IMR-90 (cell line): ENCODE measurements at regions not wholly inside any gene's neighbourhood (a gene's known extent, or its start where the extent isn't known, plus 50 kb on each side); places are given as distances from the start of the nearest gene placed in this dataset.

Experiments used
- ATAC-seq: fragments of 200-7000 bp; cut with Tn5 transposase; 2 replicates; pipeline ENCODE4 v1.9.1; 2020; ENCODE audit warnings: low read depth, mild to moderate bottlenecking, moderate library complexity
- BruUV-seq: library from RNA; stranded (reverse); fragments of 400-500 nt; replicated peaks from 2 replicates; lab custom pipeline; 2021; lab: Mats Ljungman, UMichigan
- CTCF ChIA-PET: fragments of 300-600 bp; formaldehyde crosslinking; extraction: SDS; loops from one replicate; lab custom pipeline; 2021; ENCODE audit warnings: antibody characterized with exemption; lab: Yijun Ruan, JAX
- POLR2A ChIA-PET: fragments of 300-600 bp; sonication (Branson Sonifier 250); formaldehyde crosslinking; loops from one replicate; lab custom pipeline; 2022; ENCODE audit warnings: antibody characterized with exemption; ENCODE audit not compliant: unreplicated experiment; lab: Charles Lee
- DNase-seq: peaks from one replicate; pipeline ENCODE4 v3.0.0; 2013
- H2AFZ ChIP-seq: replicated peaks from 2 replicates; pipeline ENCODE3; 2013; ENCODE audit warnings: low read length, mild to moderate bottlenecking; ENCODE audit not compliant: poor library complexity
- H2AK5ac ChIP-seq: 2 replicates; pipeline ENCODE4 v1.6.1; 2013; ENCODE audit warnings: low read depth, low read length, inconsistent platforms
- H2AK9ac ChIP-seq: replicated peaks from 2 replicates; pipeline ENCODE3; 2013; ENCODE audit warnings: mild to moderate bottlenecking, low read depth, low read length, moderate library complexity; ENCODE audit not compliant: poor library complexity
- H2BK120ac ChIP-seq: 2 replicates; pipeline ENCODE4 v1.6.1; 2013; ENCODE audit warnings: low read depth, low read length, inconsistent platforms
- H2BK15ac ChIP-seq: 3 replicates; pipeline ENCODE4 v1.6.1; 2013; ENCODE audit warnings: low read depth, low read length, inconsistent platforms
- H2BK20ac ChIP-seq: 2 replicates; pipeline ENCODE4 v1.6.1; 2013; ENCODE audit warnings: low read depth, mild to moderate bottlenecking, inconsistent platforms, low read length, moderate library complexity
- H2BK5ac ChIP-seq: 2 replicates; pipeline ENCODE4 v1.6.1; 2013; ENCODE audit warnings: mild to moderate bottlenecking, low read depth, low read length, inconsistent platforms; ENCODE audit not compliant: poor library complexity, severe bottlenecking
- H3K14ac ChIP-seq: replicated peaks from 2 replicates; pipeline ENCODE4 v1.6.1; 2013; ENCODE audit warnings: low read depth, low read length, inconsistent platforms
- H3K18ac ChIP-seq: 2 replicates; pipeline ENCODE4 v1.6.1; 2013; ENCODE audit warnings: low read depth, low read length, control low read depth
- H3K23ac ChIP-seq: 2 replicates; pipeline ENCODE4 v1.6.1; 2013; ENCODE audit warnings: low read depth, low read length, inconsistent platforms
- H3K27ac ChIP-seq: 2 replicates; pipeline ENCODE4 v1.5.1; 2013; ENCODE audit warnings: mild to moderate bottlenecking, control low read depth, low read length; ENCODE audit not compliant: insufficient read depth
- H3K27me3 ChIP-seq: 2 replicates; pipeline ENCODE4 v1.6.1; 2013; ENCODE audit warnings: low read length; ENCODE audit not compliant: control insufficient read depth, insufficient read depth
- H3K36me3 ChIP-seq: 2 replicates; pipeline ENCODE4 v1.6.1; 2013; ENCODE audit warnings: low read length, mixed read lengths; ENCODE audit not compliant: control insufficient read depth, insufficient read depth
- H3K4ac ChIP-seq: 2 replicates; pipeline ENCODE4 v1.6.1; 2013; ENCODE audit warnings: low read depth, low read length, inconsistent platforms
- H3K4me1 ChIP-seq: 2 replicates; pipeline ENCODE4 v1.6.1; 2013; ENCODE audit warnings: low read length, mixed read lengths; ENCODE audit not compliant: control insufficient read depth, insufficient read depth
- H3K4me2 ChIP-seq: 2 replicates; pipeline ENCODE4 v1.6.1; 2013; ENCODE audit warnings: low read depth, mild to moderate bottlenecking, control low read depth, low read length, moderate library complexity
- H3K4me3 ChIP-seq: 2 replicates; pipeline ENCODE4 v1.5.1; 2013; ENCODE audit warnings: low read depth, mild to moderate bottlenecking, control low read depth, low read length, moderate library complexity; ENCODE audit not compliant: insufficient read depth
- H3K56ac ChIP-seq: 2 replicates; pipeline ENCODE4 v1.6.1; 2013; ENCODE audit warnings: low read length, inconsistent platforms; ENCODE audit not compliant: insufficient read depth; ENCODE audit errors: extremely low read depth
- H3K79me1 ChIP-seq, 2 experiments: 2 replicates each; pipeline ENCODE4 v1.6.1; 2013; ENCODE audit warnings: low read length in 2 of 2, inconsistent platforms in 1 of 2, low read depth in 1 of 2
- H3K9ac ChIP-seq: 2 replicates; pipeline ENCODE4 v1.6.1; 2013; ENCODE audit warnings: low read depth, low read length, control low read depth
- H3K9me1 ChIP-seq: 2 replicates; pipeline ENCODE4 v1.6.1; 2013; ENCODE audit warnings: low read length, inconsistent platforms; ENCODE audit not compliant: insufficient read depth
- H3K9me3 ChIP-seq: 2 replicates; pipeline ENCODE4 v1.6.1; 2013; ENCODE audit warnings: low read length; ENCODE audit not compliant: control insufficient read depth, insufficient read depth
- H4K20me1 ChIP-seq: 2 replicates; pipeline ENCODE4 v1.6.1; 2013; ENCODE audit warnings: low read length, inconsistent platforms; ENCODE audit not compliant: insufficient read depth
- H4K5ac ChIP-seq: 2 replicates; pipeline ENCODE4 v1.6.1; 2013; ENCODE audit warnings: mild to moderate bottlenecking, low read depth, low read length, control low read depth
- H4K8ac ChIP-seq, 2 experiments: 2 replicates each; pipeline ENCODE4 v1.6.1; 2013; ENCODE audit warnings: low read depth in 2 of 2, low read length in 2 of 2, control low read depth in 1 of 2, inconsistent platforms in 1 of 2
- H4K91ac ChIP-seq: 2 replicates; pipeline ENCODE4 v1.6.1; 2013; ENCODE audit warnings: low read depth, low read length, inconsistent platforms; ENCODE audit not compliant: insufficient read depth
- BHLHE40 ChIP-seq: fragments of 150-350 bp; IDR thresholded peaks from 2 replicates; pipeline ENCODE4 v1.6.1; 2016; ENCODE audit warnings: mild to moderate bottlenecking, low read depth, low read length
- CEBPB ChIP-seq: IDR thresholded peaks from 2 replicates; pipeline ENCODE4 v1.6.1; 2012; ENCODE audit warnings: low read depth, low read length, improper control_type of control experiment
- CHD1 ChIP-seq: IDR thresholded peaks from 2 replicates; pipeline ENCODE4 v1.6.1; 2012; ENCODE audit warnings: low read depth, low read length, improper control_type of control experiment
- FOS ChIP-seq: fragments of 150-350 bp; IDR thresholded peaks from 2 replicates; pipeline ENCODE4 v1.6.1; 2016; ENCODE audit warnings: low read depth, low read length
- MAFK ChIP-seq: IDR thresholded peaks from 2 replicates; pipeline ENCODE4 v1.6.1; 2012; ENCODE audit warnings: low read depth, low read length, improper control_type of control experiment
- MAZ ChIP-seq: IDR thresholded peaks from 2 replicates; pipeline ENCODE4 v1.6.1; 2012; ENCODE audit warnings: low read depth, mild to moderate bottlenecking, low read length, improper control_type of control experiment, moderate library complexity, borderline replicate concordance
- MXI1 ChIP-seq: IDR thresholded peaks from 2 replicates; pipeline ENCODE4 v1.6.1; 2012; ENCODE audit warnings: low read depth, mild to moderate bottlenecking, low read length, moderate library complexity, borderline replicate concordance
- NFE2L2 ChIP-seq: fragments of 150-350 bp; IDR thresholded peaks from 2 replicates; pipeline ENCODE4 v1.6.1; 2016; ENCODE audit warnings: low read depth, mild to moderate bottlenecking, low read length
- POLR2A ChIP-seq: IDR thresholded peaks from 2 replicates; pipeline ENCODE4 v1.6.1; 2012; ENCODE audit warnings: mild to moderate bottlenecking, low read depth, low read length
- RAD21 ChIP-seq: IDR thresholded peaks from 2 replicates; pipeline ENCODE4 v1.6.1; 2012; ENCODE audit warnings: low read length, improper control_type of control experiment
- RCOR1 ChIP-seq: IDR thresholded peaks from 2 replicates; pipeline ENCODE4 v1.6.1; 2012; ENCODE audit warnings: mild to moderate bottlenecking, low read length, improper control_type of control experiment; ENCODE audit not compliant: insufficient replicate concordance
- RFX5 ChIP-seq: IDR thresholded peaks from 2 replicates; pipeline ENCODE4 v1.8.0; 2012; ENCODE audit warnings: low read depth, mild to moderate bottlenecking, low read length, moderate library complexity
- SMC3 ChIP-seq: fragments of 150-350 bp; IDR thresholded peaks from 2 replicates; pipeline ENCODE4 v1.6.1; 2016; ENCODE audit warnings: low read depth, mild to moderate bottlenecking, antibody characterized with exemption, low read length, moderate library complexity
- WGBS, 2 experiments: methylation state at CpG; one replicate each; pipeline versions ENCODE4 v1.1.5 to v1.1.7; 2013; ENCODE audit warnings: missing lambda C conversion rate in 2 of 2; ENCODE audit not compliant: insufficient read length in 1 of 2; ENCODE audit errors: extremely low coverage in 2 of 2; 5-methylcytosine and 5-hydroxymethylcytosine counted together
- dilution Hi-C: fragments of 300-500 bp; cut with HindIII; formaldehyde crosslinking; loops from one replicate; pipeline ENCODE4 v1.14.3; 2018; ENCODE audit warnings: low sequenced_read_pairs; ENCODE audit not compliant: unreplicated experiment
- in situ Hi-C: fragments of 300-500 bp; cut with MboI; formaldehyde crosslinking; loops from 3 replicates; pipeline ENCODE4 v1.14.3; 2019; ENCODE audit warnings: low sequenced_read_pairs, inconsistent platforms, mixed read lengths
- intact Hi-C: fragments of 100-400 bp; cut with micrococcal nuclease; formaldehyde crosslinking; loops from 2 replicates; pipeline ENCODE4 v1.10.0; 2022
- TF ChIP-seq, protein P1 (sequence below): fragments of 150-350 bp; IDR thresholded peaks from 2 replicates; pipeline ENCODE4 v1.6.1; 2017; ENCODE audit warnings: mild to moderate bottlenecking, antibody characterized with exemption, low read length, low read depth
- TF ChIP-seq, protein P2 (sequence below): conservative IDR thresholded peaks from 2 replicates; pipeline ENCODE4 v1.5.1; 2012; ENCODE audit warnings: mild to moderate bottlenecking, low read depth, low read length, improper control_type of control experiment
- TF ChIP-seq, protein P3 (sequence below): fragments of 150-350 bp; IDR thresholded peaks from 2 replicates; pipeline ENCODE4 v1.6.1; 2016; ENCODE audit warnings: low read depth, mild to moderate bottlenecking, low read length, moderate library complexity, borderline replicate concordance

DNA sequence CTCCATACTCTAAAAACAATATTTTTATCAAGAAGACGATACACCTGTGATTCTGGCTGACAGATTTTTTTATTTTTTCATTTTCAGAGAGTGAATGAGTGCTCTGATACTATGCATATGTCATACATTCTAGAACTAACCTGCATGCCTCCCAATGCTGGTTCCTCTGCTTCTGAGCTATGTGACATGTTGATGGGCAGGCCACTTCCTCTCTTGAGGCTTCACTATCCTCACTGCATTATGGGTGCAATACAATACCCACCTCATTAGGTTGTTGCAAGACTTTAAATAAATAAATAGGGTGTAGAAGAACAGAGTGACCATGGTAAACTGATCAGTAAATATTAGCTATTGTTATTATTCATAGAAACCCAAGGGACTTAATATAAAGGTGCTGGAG is 408.3 kb downstream of the HNRNPD start:
- no TSS peak for BruUV-seq
- CTCF ChIA-PET, result no interaction called here

More for the DNA sequence above, 408.3 kb downstream of the HNRNPD start:
- no peaks in the 10 kb centered on the region for H3K4me1 ChIP-seq
- no peak overlapping the region for H3K9ac ChIP-seq
- H4K91ac ChIP-seq, result no peak overlapping the region
- H3K56ac ChIP-seq, result no peak overlapping the region
- no peaks in the 10 kb centered on the region for H3K79me1 ChIP-seq
- in situ Hi-C loops, result no loop called here
- H2BK5ac ChIP-seq, result no peak overlapping the region
- no peak overlapping the region for H4K8ac ChIP-seq
- no CpG with 5 or more reads among the region's 1 CpG for WGBS, 2 experiments
- H3K4ac ChIP-seq, result no peak overlapping the region
- TF ChIP-seq MAFK (no peak), MAZ (no peak), CHD1 (no peak), BHLHE40 (no peak), FOS (no peak), POLR2A (no peak), MXI1 (no peak), RCOR1 (no peak), CEBPB (no peak), RAD21 (no peak), NFE2L2 (no peak), SMC3 (no peak), RFX5 (no peak)
- TF ChIP-seq, protein P1, sequence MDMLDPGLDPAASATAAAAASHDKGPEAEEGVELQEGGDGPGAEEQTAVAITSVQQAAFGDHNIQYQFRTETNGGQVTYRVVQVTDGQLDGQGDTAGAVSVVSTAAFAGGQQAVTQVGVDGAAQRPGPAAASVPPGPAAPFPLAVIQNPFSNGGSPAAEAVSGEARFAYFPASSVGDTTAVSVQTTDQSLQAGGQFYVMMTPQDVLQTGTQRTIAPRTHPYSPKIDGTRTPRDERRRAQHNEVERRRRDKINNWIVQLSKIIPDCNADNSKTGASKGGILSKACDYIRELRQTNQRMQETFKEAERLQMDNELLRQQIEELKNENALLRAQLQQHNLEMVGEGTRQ, result no peak
- TF ChIP-seq, protein P2, sequence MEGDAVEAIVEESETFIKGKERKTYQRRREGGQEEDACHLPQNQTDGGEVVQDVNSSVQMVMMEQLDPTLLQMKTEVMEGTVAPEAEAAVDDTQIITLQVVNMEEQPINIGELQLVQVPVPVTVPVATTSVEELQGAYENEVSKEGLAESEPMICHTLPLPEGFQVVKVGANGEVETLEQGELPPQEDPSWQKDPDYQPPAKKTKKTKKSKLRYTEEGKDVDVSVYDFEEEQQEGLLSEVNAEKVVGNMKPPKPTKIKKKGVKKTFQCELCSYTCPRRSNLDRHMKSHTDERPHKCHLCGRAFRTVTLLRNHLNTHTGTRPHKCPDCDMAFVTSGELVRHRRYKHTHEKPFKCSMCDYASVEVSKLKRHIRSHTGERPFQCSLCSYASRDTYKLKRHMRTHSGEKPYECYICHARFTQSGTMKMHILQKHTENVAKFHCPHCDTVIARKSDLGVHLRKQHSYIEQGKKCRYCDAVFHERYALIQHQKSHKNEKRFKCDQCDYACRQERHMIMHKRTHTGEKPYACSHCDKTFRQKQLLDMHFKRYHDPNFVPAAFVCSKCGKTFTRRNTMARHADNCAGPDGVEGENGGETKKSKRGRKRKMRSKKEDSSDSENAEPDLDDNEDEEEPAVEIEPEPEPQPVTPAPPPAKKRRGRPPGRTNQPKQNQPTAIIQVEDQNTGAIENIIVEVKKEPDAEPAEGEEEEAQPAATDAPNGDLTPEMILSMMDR, result no peak
- TF ChIP-seq, protein P3, sequence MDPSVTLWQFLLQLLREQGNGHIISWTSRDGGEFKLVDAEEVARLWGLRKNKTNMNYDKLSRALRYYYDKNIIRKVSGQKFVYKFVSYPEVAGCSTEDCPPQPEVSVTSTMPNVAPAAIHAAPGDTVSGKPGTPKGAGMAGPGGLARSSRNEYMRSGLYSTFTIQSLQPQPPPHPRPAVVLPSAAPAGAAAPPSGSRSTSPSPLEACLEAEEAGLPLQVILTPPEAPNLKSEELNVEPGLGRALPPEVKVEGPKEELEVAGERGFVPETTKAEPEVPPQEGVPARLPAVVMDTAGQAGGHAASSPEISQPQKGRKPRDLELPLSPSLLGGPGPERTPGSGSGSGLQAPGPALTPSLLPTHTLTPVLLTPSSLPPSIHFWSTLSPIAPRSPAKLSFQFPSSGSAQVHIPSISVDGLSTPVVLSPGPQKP, result no peak
- H2AFZ ChIP-seq, result no peak overlapping the region
- no peak overlapping the region for H4K5ac ChIP-seq
- H2BK120ac ChIP-seq, result no peak overlapping the region
- DNase-seq (no peak), ATAC-seq (no peak)
- dilution Hi-C loops, result no loop called here
- H3K14ac ChIP-seq, result no peak overlapping the region
- H3K4me3 ChIP-seq, result no peak overlapping the region
- H2BK15ac ChIP-seq, result no peak overlapping the region
- no peak overlapping the region for H2BK20ac ChIP-seq
- H4K20me1 ChIP-seq, result no peaks in the 10 kb centered on the region
- no peaks in the 10 kb centered on the region for H3K9me1 ChIP-seq
- no peak overlapping the region for H2AK9ac ChIP-seq
- no peaks in the 10 kb centered on the region for H3K9me3 ChIP-seq
- no peak overlapping the region for H3K4me2 ChIP-seq
- H3K27ac ChIP-seq, result no peak overlapping the region
- H2AK5ac ChIP-seq, result no peak overlapping the region
- no peak overlapping the region for H3K18ac ChIP-seq
- intact Hi-C loops, result no loop called here
- H3K27me3 ChIP-seq, result no peaks in the 10 kb centered on the region
- H3K36me3 ChIP-seq, result no peaks in the 10 kb centered on the region
- POLR2A ChIA-PET, result no interaction called here
- H3K23ac ChIP-seq, result no peak overlapping the region
